Fibroblast of skin of right quadriceps (primary cell): ENCODE measurements at regions not wholly inside any gene's neighbourhood (a gene's known extent, or its start where the extent isn't known, plus 50 kb on each side); places are given as distances from the start of the nearest gene placed in this dataset.

ENCODE experiments used
- DNase-seq: peaks from one replicate; pipeline ENCODE4 v3.0.0-alpha.2; 2013

DNA sequence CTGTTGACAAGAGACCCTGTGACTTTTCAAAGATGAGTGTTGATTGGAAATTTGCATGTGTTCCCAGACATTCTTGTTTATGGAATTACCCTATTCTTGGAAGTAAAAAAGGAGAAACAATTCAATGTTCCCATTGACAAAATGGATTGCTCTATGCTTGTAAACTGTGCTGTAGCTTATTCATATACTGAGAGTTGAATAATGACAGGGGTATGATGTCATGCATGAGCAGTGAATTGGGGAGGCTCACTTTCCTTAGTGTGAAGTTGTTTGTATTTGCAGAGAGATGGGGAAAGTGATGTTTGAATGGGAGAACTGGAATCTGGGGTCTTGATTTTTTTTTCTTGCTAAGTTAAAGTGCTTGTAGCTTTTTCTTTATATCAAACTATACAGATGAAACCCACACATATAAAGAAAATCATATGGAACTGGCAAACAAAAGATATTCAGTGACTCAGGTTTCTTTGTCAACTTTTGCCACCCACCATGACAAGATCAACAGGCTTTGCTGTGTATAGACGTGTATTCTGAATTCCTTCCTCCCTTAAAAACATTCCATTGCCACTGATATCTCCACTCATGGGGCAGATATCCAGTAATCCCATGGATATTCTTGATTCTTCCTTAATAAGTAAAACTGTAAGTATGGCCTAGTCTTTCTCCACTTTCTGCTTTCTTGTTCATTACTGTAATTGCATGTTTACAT is 97.8 kb upstream of the JAG1 start:
- DNase-seq = peak; percentile 20

DNA sequence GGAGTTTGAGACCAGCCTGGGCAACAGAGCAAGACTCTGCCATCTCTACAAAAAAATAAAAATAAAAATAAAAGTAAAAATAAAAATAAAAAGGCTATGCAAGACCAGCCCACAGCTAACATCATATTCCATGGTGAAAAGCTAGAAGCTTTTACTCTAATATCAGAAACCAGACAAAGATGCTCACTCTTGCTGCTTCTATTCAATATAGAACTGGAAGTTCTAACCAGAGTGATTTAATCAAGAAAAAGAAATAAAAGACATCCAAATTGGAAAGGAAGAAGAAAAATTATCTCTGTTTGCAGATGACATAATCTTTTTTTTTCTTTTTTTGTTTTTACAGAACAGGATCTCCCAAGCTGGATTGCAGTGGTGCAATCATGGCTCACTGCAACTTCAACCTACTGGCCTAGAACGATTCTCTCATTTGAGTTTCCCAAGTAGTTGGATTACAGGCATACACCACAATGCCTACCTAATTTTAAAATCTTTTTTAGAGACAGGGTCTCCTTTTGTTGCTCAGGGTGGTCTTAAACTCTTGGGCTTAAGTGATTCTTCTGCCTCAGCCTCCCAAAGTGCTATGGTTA is 100.7 kb upstream of the JAG1 start:
- DNase-seq = no peak

DNA sequence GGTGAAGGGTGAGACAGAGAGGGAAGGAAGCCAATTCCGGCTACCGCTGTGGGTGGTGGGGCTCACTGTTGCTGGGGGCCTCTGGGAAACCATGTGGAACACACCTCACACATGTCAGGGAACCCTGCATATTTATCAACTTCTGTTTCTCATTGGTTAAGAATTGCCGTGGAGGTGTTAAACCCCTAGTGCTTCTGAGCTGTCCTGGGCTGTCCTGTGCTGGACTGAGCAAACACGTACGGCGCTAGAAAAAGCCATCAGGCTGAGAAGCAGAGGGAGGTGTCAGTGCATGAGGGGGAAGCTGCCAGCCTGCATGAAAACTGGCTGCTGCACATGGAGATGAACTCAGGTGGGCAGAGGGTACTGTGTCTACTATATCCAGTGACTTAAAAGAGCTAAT is 103.9 kb upstream of the JAG1 start:
- DNase-seq = no peak

DNA sequence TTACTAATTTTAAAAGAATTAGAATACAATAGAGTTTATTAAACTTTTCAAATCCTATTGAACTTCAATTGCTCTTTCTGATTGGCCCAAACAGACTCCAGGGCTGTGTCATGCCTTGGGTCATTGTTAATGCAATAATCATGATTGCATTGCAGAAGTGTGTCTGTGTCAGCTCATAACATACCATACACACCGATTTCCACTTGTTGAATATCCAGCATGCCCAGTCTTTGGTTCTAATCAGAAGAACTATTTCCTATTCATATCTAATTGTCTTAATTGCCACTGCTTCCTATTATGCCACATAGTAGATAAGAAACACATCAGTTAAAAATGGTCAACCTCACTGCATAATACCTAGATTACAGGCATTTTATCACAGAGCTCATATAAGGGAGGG is 106.1 kb upstream of the JAG1 start:
- no peak for DNase-seq

DNA sequence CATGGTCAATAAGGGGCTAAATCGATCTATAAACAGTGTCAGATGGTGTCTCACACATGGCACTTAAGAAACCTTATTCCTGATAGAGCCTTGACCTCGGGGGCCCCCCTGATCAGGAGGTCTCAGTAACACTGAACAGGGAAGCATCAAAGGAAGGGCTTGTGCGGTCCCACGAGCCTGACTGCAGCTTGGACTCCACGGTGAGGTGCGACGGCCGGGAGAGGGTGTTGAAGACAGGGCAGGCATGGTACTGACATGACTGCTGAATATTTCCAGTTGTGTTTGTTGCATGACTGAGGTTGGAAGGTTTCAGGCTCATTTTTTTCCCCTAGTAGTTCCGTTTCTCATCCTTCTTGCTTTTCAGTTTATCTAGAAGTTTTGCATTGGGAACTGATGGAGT is 107.1 kb upstream of the JAG1 start:
- no peak for DNase-seq

DNA sequence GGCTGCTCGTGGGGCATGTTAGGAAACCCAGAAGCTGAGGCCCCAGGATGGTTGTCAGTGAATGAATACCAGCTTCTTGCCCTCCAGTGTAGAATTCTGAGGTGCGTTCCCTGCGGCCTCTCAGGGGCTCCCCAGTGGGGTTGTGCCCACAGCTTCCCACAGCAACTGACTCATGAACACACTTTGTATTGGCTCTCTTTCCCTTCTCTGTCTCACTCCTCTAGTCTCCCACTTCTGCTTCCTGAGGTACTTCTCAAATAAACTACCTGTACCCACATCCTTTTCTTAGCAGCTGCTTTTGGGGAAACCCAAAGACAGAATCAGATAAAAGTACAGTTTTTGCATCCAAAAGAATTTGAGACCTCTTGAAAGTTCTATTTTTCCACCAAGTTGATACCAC is 107.7 kb upstream of the JAG1 start:
- no peak for DNase-seq

DNA sequence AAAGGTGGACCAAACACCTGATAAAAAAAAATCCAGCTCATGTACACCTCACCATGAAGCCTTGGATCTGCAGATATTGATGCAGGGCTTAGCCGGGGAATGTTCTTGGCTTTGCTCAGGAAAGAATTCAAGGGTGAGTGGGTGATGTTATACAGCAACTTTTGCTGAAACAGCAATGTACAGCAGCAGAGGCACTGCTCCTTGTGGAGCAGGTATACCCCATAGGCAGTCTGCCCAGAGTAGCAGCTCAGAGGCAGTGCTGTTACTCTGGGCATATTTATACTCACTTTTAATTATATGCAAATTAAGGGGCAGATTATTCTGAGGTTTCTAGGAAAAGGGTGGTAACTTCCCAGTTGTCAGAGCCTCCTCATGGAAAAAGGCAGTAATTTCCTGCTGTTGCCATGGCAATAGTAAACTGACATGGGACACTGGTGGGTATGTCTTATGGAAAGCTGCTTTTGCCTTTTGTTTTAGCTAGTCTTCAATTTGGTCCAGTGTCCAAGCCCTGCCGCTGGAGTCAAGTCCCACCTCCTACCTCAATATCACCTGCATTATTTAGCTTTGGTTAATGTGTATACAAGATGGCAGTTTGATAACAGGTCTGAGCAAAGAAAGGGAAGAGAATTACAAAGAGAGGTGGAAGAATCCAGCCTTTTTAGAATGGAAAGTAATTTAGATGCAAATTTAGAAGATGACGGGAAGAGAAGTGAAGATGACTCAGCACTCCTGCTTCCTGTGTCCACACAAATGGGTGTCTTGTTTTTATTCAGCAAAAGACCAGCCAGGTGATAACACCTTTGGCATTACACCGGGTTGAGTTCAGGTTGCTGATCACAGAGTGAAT is 110.1 kb upstream of the JAG1 start:
- no peak for DNase-seq

DNA sequence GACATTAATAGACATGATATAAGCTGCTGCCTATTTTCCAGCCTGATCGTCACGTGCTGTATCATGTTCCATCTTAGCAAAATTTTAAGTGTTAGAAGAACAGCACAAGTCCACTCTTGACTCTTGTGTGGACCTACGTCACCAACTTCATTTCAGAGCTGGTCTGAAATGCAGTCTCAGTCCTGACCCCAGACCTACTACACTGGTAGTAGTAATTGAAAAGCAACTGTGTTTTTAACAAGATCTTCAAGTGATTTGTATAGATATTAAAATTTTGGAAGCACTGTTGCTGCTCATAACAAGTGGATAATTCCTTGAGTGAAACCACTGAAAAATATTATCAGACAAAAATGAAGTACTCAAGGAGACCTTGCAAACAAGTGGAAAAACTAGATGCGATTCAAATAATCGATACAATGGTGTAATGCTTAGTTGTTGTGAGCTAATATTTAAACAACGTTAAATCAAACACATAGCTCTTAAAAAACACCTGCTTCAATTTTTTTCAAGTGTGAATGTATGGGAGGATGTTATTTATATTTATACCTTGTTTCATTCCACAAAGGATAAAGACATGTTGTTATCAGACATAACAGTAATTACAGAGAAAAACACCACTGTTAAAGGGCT is 110.9 kb upstream of the JAG1 start:
- no peak for DNase-seq

DNA sequence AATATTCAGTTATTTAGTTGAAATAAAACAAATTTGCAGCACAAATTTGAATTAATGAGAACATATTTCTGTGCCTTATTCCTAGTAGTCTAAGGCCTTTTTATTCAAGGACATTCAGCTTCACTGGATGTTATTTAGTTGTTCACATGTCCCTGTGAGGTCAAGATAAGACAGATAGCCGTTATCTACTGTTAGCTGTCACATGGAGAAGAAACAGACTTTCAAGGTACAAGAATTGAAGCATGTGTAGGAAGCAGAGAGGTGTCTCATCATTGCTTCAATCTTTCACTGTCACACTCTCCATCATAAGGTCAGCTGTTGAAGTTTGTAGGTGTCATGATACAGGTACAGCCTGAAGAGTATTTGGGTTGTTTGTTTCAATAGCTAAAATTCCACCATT is 112.9 kb upstream of the JAG1 start:
- DNase-seq = no peak

DNA sequence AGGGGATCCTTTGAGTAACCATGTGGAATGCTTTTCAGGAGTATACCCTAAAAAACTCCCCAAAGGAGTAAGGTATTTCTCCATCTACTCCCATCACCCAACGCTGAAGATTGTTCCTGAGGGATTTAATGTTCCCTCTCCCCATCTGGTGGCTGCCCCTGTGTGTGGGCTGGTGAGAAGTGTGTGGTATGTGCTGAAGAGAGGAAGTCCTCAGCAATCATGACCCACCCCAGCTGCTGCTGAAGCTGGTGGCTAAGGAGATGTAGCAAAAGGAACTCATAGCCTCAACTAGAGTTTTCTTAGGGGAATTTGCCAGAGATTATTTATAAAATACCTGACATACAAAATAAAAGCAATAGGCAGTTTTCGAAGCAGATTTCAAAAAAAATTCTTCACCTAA is 114.3 kb upstream of the JAG1 start:
- no peak for DNase-seq

DNA sequence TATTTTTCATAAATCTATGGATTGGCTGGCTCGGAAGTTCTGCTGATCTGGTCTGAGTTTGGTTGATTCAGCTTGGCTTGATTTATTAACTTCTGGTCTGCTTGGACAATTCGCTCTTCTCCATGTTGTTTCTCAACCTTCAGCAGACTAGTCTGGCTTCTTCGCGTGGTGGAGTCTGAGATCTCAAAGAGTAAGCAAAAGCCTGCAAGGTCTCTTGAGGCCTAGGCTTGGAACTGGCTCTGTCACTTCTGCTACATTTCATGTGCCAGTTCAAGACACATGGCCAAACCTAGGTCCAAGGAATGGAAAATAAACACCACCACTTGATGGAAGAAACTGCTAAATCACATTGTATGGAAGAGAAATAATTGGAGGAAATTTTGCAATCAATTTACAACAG is 115.1 kb upstream of the JAG1 start:
- no peak for DNase-seq

DNA sequence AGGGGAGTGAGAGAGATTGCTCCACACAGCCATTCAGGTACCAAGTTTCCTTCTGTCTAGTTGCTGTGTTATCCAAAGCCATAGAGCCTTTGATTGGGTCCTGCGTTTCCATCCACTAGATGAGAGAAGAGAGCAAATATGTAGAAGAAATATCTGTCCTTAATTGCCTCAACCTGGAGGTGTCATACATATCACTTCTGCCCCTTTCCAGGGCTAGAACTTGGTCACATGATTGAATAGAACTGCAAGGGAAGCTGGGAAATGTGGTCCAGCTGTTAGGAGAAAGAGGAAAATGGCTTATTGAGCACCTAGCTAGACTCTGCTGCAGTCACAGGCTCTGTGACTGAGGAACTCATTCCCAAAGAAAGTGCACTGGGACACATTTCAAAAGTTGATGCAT is 115.6 kb upstream of the JAG1 start:
- DNase-seq = no peak

DNA sequence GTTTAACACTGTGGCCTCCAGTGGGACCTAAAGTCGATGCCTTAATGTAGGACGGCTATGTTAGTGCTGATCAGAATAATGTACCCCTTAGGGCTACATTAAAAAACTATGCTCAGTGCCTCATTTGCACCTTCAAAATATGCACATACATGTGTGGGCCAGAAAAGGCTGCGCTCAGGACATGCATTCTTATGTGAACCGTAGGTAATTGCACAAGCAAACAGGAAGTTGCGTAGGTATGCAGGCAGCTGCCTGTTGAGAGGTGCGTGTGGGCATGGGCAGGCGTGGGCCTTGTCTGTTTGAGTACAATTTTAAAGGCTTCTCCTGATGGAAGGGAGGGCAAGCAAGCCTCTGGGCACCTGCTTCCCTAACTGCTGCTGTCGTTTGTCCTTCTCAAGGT is 116.2 kb upstream of the JAG1 start:
- DNase-seq = no peak

DNA sequence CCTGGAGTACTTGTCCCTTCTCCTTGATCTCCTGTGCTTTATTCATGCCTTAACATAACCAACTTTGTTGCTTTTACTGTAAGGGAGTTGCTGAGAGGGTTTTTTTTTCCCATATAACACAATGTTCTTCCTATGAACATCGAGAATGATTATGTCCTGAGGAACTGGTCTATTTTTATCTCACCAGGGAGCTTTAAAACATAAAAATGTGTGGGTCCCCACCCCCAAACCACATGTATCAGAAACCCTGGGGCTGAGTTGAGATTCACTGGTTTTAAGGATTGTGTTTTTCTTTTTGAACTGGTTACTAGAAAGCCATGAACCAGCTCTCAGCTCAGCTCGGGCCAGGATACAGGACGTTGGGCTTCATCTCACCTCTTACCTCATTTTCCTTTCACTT is 118.5 kb upstream of the JAG1 start:
- DNase-seq = no peak

DNA sequence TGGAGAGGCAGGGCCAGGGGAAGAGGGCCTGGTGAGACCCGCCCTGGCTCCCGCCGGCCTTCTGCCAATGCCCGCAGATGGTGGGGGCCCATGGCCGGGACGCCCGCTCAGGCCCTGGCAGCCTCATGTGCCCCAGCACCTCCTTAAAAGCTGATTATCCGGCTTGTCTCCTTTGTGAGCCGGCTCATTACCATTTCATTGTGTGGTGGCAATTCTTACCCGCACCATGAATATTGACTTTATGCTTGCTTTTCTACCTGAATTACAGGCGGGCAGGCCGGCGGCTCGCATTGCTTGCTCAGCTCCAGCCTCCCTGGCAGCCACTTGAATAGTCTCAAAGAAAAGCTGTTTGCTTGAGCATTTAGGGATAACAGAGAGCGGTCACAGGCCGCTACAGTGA is 120.0 kb upstream of the JAG1 start:
- DNase-seq = no peak

DNA sequence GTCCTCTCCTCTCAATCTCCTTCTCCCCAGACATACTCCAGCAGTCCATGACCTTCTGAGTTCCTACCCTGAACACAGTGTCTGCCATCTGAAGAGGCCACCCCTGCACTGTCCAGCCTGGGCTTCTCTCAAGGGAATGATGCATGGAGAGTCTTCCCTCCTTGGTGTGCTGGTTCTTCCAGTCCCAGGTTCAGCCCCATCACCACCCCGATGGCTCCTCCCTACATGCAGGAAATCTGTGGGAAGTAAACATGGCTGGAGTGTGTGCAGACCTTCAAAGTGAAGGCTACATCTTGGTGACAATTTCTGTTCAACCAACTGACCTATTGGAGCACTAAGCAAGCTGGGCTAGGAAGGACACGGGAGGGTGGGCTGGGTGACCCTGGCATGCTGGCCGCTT is 121.0 kb upstream of the JAG1 start:
- no peak for DNase-seq

DNA sequence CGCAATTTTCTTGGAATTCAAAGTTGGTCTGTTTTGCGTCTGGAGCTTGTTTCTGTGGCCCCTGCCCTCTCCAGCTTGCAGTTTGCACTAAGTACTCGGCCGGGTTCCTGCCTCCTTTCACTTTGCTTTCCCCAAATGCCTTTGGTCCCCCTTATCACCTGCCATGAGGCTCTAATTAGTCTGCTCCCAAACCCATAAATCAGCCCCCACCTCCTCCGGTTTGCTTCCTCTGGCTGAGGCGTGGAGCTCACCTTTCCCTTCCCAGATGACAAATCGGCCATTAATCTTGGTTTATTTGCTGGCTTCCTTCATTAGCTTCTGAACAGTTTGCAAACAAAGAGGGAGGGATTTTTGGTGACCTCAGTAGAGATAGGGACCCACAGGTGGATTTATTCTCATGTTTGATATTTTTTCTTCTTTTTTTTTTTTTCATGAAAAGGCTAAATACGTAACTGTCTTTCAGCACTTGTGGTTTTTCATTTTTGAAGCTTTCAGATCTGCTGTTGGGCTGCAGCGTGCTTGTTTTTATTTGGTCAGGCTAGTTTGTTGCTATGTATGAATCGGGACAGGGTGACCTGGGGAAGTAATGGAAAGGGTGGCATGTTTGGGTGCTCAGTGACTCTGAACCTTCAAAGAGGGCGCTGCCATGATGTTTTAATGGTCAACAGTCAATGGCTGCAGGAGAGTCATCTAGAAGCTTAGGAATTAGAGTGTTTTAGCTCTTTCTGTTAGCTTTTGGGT is 121.7 kb upstream of the JAG1 start:
- DNase-seq = no peak

DNA sequence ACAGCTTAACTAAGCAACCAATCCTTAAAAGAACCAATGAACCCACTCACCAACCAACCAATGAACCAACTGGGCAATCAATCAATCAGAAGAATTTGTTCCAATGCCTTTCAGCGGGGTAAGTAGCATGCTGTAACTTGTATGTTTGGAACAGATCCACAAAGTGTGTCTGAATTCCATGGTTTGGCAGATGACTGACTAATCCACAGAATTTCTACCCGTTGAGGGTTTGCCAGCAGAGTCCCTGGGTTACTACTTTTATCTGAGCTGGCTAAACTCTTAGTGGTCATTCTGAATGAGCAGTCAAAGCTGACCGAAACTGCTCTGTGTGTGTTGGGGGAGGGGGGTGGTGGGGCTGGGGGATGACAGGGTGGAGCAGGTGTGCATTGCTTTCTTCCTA is 125.0 kb upstream of the JAG1 start:
- peak; percentile 11 for DNase-seq

DNA sequence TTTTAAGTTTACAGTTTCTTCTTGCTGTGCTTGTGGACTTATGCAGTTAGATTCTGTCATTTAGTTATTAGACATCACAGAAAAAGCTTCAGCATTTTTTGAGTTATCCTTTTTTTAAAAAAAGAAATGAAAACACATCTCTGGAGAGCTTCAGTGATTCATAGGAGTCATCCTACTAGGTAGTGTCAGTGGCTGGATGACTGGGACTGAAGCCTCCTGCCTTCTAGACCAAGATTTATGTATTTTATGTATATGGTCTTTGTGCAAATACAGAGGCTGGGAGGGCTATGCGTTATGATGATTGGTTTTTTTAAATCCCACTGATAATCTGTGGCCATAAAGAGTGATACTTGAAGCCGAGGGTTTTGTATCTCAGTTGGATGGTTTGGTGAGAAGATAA is 125.9 kb upstream of the JAG1 start:
- DNase-seq = no peak

DNA sequence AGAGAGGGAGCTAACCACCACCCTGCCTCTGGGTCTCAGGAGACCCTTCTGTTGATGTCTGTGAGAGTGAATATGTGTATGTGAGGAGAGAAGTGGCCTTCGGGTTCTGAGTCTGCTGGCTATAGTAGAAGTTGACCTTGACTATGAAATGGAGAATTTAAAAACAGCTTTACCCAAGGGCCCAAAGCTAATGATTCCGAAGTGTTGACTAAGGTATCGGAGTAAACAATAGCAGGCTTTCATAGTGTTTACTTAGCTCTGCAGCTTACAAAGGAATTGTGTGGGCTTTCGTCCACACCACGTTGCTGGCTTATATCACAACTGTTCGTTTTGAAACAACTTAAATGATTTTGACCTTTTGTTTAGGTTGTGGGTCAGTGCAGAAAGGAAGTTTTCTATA is 126.5 kb upstream of the JAG1 start:
- no peak for DNase-seq

DNA sequence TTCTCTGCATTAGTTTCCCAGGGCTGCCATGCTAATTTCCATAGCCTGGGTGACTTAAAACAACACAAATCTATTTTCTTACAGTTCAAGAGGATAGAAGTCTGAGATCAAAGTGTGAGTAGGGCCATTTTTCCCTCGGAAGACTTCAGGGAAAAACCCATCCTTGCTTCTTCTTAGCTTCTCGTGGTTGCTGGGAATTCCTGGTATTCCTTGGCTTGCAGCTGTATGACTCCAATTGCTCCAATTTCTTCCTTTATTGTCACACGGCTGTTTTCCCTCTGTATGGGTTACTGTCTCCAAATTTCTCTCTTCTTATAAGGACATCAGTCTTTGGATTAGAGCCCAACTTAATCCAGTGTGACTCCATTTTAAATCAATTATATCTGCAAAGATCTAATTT is 128.4 kb upstream of the JAG1 start:
- DNase-seq = peak; percentile 18

DNA sequence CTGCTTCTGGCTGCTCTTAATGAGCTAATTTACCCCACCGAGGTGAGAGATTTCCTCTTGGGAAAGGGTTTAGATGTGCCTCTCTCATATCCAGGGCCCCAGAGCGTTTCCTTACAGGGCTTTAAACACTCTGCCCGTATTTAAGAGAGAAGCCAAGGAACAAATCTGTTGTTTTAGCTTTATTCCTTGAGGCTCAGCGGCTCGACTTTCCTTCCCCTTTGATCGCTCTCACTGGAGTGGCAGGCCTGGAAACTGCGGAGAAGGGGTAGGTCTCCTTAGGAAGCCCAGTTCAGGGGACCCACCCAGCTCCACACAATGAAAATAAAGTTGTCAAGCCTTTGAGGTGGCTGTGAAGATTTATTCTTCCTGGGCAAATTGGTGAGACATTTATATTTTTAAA is 132.0 kb upstream of the JAG1 start:
- no peak for DNase-seq

DNA sequence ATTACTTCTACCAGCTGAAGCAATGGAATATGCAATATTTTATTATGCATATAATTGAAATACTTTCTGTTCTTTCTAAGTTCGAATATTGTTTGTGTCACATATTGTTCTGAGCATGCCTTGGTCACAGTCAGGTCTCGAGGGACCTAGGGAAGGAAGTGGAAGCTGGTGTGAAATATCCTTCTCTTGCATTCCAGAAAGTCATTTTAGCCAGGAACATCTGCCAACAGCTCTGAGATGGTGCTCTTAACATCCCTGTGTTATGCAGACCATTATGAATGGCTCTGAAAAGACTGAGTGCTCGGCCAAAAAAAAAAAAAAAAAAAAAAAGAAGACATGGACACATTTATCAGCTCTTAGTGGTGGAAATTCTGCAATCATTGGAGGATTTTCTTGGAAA is 132.7 kb upstream of the JAG1 start:
- DNase-seq = no peak
